Fibroblast of skin of right biceps (primary cell): ENCODE measurements at regions not wholly inside any gene's neighbourhood (a gene's known extent, or its start where the extent isn't known, plus 50 kb on each side); places are given as distances from the start of the nearest gene placed in this dataset.
"Not testable (repeated sequence)": the region's sequence is repeated elsewhere in the genome, so short reads cannot be mapped to it uniquely, and the experiment has no call there.

Experiments
- DNase-seq: peaks from one replicate; pipeline ENCODE4 v3.0.0-alpha.2; 2013

- not testable (repeated sequence) for DNase-seq
Measured at GRCh38 chr2:155880382-155880781, 452.1 kb downstream of the NR4A2 start.

GRCh38 chr2:155879900-155880299 is 452.6 kb downstream of the NR4A2 start:
- not testable (repeated sequence) for DNase-seq

GRCh38 chr2:155872396-155872795 is 460.1 kb downstream of the NR4A2 start:
- no peak for DNase-seq

- DNase-seq: no peak
Measured at GRCh38 chr2:155871940-155872339, 460.6 kb downstream of the NR4A2 start.

GRCh38 chr2:155867564-155867963 is 465.0 kb downstream of the NR4A2 start:
- DNase-seq: no peak

- DNase-seq: no peak
Measured at GRCh38 chr2:155866477-155866876, 466.0 kb downstream of the NR4A2 start.

- DNase-seq: no peak
Measured at GRCh38 chr2:155852156-155852555, 480.4 kb downstream of the NR4A2 start.

- no peak for DNase-seq
Measured at GRCh38 chr2:155846259-155846658, 486.3 kb downstream of the NR4A2 start.

- no peak for DNase-seq
Measured at GRCh38 chr2:155844461-155844860, 488.1 kb downstream of the NR4A2 start.

GRCh38 chr2:155842103-155842502 is 490.4 kb downstream of the NR4A2 start:
- no peak for DNase-seq

- no peak for DNase-seq
Measured at GRCh38 chr2:155841442-155841841, 491.1 kb downstream of the NR4A2 start.

GRCh38 chr2:155840661-155841060 is 491.9 kb downstream of the NR4A2 start:
- no peak for DNase-seq

- no peak for DNase-seq
Measured at GRCh38 chr2:155839991-155840390, 492.5 kb downstream of the NR4A2 start.

GRCh38 chr2:155839436-155839835 is 493.1 kb downstream of the NR4A2 start:
- no peak for DNase-seq

GRCh38 chr2:155836439-155836838 is 496.1 kb downstream of the NR4A2 start:
- no peak for DNase-seq

GRCh38 chr2:155830817-155831579 is 501.5 kb downstream of the NR4A2 start:
- no peak for DNase-seq

- no peak for DNase-seq
Measured at GRCh38 chr2:155830351-155830750, 502.2 kb downstream of the NR4A2 start.

GRCh38 chr2:155825876-155826275 is 506.6 kb downstream of the NR4A2 start:
- no peak for DNase-seq

GRCh38 chr2:155815851-155816250 is 516.7 kb downstream of the NR4A2 start:
- DNase-seq: no peak

GRCh38 chr2:155815275-155815674 is 517.2 kb downstream of the NR4A2 start:
- no peak for DNase-seq

GRCh38 chr2:155810411-155810810 is 522.1 kb downstream of the NR4A2 start:
- DNase-seq: no peak

- DNase-seq: no peak
Measured at GRCh38 chr2:155802888-155803287, 529.6 kb downstream of the NR4A2 start.

GRCh38 chr2:155792666-155793065 is 539.9 kb downstream of the NR4A2 start:
- DNase-seq: no peak

GRCh38 chr2:155770516-155770915 is 562.0 kb downstream of the NR4A2 start:
- DNase-seq: no peak
